Loucy (cell line): ENCODE measurements at regions not wholly inside any gene's neighbourhood (a gene's known extent, or its start where the extent isn't known, plus 50 kb on each side); places are given as distances from the start of the nearest gene placed in this dataset.

Experiments used
- H2AFZ ChIP-seq: fragments of 200-600 bp; sonication (generic); 2 replicates; pipeline ENCODE4 v1.6.0; 2016; ENCODE audit warnings: antibody characterized with exemption, mild to moderate bottlenecking, low read length, moderate library complexity
- H3F3A ChIP-seq: fragments of 200-600 bp; 2 replicates; pipeline ENCODE4 v1.6.0; 2016; ENCODE audit warnings: antibody characterized with exemption, low read depth, mild to moderate bottlenecking
- H3K27me3 ChIP-seq: fragments of 200-600 bp; sonication (generic); 2 replicates; pipeline ENCODE4 v1.6.1; 2014; ENCODE audit warnings: low read length, mild to moderate bottlenecking; ENCODE audit not compliant: insufficient read depth, poor library complexity, severe bottlenecking
- H3K36me3 ChIP-seq: fragments of 200-600 bp; sonication (generic); 2 replicates; pipeline ENCODE4 v1.6.1; 2016; ENCODE audit warnings: low read length; ENCODE audit not compliant: insufficient read depth
- H3K4me1 ChIP-seq: fragments of 200-600 bp; sonication (generic); 2 replicates; pipeline ENCODE4 v1.5.1; 2014; ENCODE audit warnings: low read length, mild to moderate bottlenecking; ENCODE audit not compliant: insufficient read depth, poor library complexity, severe bottlenecking
- H3K4me2 ChIP-seq: fragments of 200-600 bp; sonication (generic); 2 replicates; pipeline ENCODE4 v1.6.0; 2014; ENCODE audit warnings: antibody characterized with exemption, low read length, low read depth, mild to moderate bottlenecking; ENCODE audit not compliant: poor library complexity, severe bottlenecking
- H3K4me3 ChIP-seq: fragments of 200-600 bp; sonication (generic); 2 replicates; pipeline ENCODE4 v1.5.1; 2014; ENCODE audit warnings: low read length, mild to moderate bottlenecking, mixed read lengths; ENCODE audit not compliant: poor library complexity, severe bottlenecking
- H3K79me2 ChIP-seq: fragments of 200-600 bp; sonication (generic); 2 replicates; pipeline ENCODE4 v1.6.1; 2014; ENCODE audit warnings: low read length; ENCODE audit not compliant: insufficient read depth
- H3K9ac ChIP-seq: fragments of 200-600 bp; sonication (generic); 2 replicates; pipeline ENCODE4 v1.6.0; 2014; ENCODE audit warnings: mild to moderate bottlenecking, low read depth, low read length, moderate library complexity; ENCODE audit not compliant: poor library complexity, severe bottlenecking
- H3K9me2 ChIP-seq: fragments of 200-600 bp; sonication (generic); replicated peaks from 2 replicates; pipeline ENCODE4 v1.6.1; 2016; ENCODE audit warnings: low read depth, low read length, mixed read lengths
- H3K9me3 ChIP-seq: fragments of 200-600 bp; sonication (generic); 2 replicates; pipeline ENCODE4 v1.6.1; 2014; ENCODE audit warnings: mild to moderate bottlenecking, antibody characterized with exemption, low read length, low read depth; ENCODE audit not compliant: insufficient read depth
- H4K20me1 ChIP-seq: fragments of 200-600 bp; sonication (generic); 2 replicates; pipeline ENCODE4 v1.6.0; 2014; ENCODE audit warnings: antibody characterized with exemption, low read length, mild to moderate bottlenecking; ENCODE audit not compliant: insufficient read depth, poor library complexity, severe bottlenecking
- EZH2phosphoT487 ChIP-seq: fragments of 200-600 bp; IDR thresholded peaks from 2 replicates; pipeline ENCODE4 v1.6.1; 2018; ENCODE audit warnings: antibody characterized with exemption, mild to moderate bottlenecking, moderate library complexity, borderline replicate concordance
- TF ChIP-seq, protein P1 (sequence below): fragments of 200-600 bp; sonication (generic); conservative IDR thresholded peaks from 2 replicates; pipeline ENCODE4 v1.5.1; 2014; ENCODE audit warnings: mild to moderate bottlenecking, antibody characterized with exemption, low read length

DNA sequence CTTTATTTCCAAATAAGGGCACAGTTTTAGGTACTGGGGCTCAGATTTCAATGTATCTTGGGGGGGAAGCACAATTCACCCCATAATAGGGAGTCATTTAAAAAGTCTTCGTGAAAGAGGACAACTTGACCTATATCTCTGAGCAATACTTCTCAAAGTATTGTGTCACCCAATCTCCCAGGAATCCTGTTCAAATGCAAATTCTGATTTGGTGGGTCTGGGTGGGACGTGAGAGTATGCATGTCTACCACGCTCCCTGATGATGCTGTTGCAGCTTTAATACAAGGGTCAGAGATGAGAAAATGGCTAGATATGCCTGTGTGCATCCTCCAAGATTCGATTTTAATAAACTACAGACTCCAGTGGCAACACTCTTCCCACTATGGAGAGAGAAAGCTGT, 514.8 kb downstream of the BCOR start:
- peaks cover 11% of the 10 kb centered on the region for H3K4me1 ChIP-seq
- H2AFZ ChIP-seq = no peak overlapping the region
- TF ChIP-seq EZH2phosphoT487 = no peak
- TF ChIP-seq, protein P1, sequence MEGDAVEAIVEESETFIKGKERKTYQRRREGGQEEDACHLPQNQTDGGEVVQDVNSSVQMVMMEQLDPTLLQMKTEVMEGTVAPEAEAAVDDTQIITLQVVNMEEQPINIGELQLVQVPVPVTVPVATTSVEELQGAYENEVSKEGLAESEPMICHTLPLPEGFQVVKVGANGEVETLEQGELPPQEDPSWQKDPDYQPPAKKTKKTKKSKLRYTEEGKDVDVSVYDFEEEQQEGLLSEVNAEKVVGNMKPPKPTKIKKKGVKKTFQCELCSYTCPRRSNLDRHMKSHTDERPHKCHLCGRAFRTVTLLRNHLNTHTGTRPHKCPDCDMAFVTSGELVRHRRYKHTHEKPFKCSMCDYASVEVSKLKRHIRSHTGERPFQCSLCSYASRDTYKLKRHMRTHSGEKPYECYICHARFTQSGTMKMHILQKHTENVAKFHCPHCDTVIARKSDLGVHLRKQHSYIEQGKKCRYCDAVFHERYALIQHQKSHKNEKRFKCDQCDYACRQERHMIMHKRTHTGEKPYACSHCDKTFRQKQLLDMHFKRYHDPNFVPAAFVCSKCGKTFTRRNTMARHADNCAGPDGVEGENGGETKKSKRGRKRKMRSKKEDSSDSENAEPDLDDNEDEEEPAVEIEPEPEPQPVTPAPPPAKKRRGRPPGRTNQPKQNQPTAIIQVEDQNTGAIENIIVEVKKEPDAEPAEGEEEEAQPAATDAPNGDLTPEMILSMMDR = no peak
- no peaks in the 10 kb centered on the region for H3F3A ChIP-seq
- no peaks in the 10 kb centered on the region for H3K79me2 ChIP-seq
- no peaks in the 10 kb centered on the region for H3K9me2 ChIP-seq
- H3K36me3 ChIP-seq = no peaks in the 10 kb centered on the region
- no peak overlapping the region for H3K4me2 ChIP-seq
- no peak overlapping the region for H3K4me3 ChIP-seq
- no peaks in the 10 kb centered on the region for H4K20me1 ChIP-seq
- H3K9ac ChIP-seq = no peak overlapping the region
- H3K27me3 ChIP-seq = no peaks in the 10 kb centered on the region
- no peaks in the 10 kb centered on the region for H3K9me3 ChIP-seq

DNA sequence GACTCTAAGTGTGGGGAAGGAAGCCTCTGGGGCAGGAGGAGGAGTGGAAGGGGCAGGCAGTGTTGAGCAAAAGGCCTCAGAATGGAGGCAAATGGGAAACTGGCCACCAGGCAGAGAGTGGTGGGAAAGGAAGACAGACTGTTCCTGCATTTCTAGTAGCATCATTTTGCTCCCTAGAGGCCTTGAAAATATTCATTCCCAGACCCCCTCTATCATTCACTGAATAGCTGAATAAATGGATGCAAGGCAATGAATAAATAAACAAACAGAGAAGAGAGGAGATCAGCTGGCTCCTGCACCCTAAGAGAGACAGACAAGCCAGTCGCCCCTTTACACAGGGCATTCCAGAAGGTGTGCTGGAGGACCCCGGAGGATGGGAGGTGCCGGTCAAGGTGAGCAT, 511.9 kb downstream of the BCOR start:
- H3K4me2 ChIP-seq = no peak overlapping the region
- no peaks in the 10 kb centered on the region for H3K79me2 ChIP-seq
- no peaks in the 10 kb centered on the region for H3F3A ChIP-seq
- no peaks in the 10 kb centered on the region for H3K36me3 ChIP-seq
- H4K20me1 ChIP-seq = no peaks in the 10 kb centered on the region
- no peaks in the 10 kb centered on the region for H3K27me3 ChIP-seq
- no peaks in the 10 kb centered on the region for H3K9me2 ChIP-seq
- no peak overlapping the region for H2AFZ ChIP-seq
- no peaks in the 10 kb centered on the region for H3K4me1 ChIP-seq
- H3K9ac ChIP-seq = no peak overlapping the region
- H3K4me3 ChIP-seq = no peak overlapping the region
- TF ChIP-seq EZH2phosphoT487 = no peak
- TF ChIP-seq, protein P1 = no peak
- H3K9me3 ChIP-seq = no peaks in the 10 kb centered on the region

DNA sequence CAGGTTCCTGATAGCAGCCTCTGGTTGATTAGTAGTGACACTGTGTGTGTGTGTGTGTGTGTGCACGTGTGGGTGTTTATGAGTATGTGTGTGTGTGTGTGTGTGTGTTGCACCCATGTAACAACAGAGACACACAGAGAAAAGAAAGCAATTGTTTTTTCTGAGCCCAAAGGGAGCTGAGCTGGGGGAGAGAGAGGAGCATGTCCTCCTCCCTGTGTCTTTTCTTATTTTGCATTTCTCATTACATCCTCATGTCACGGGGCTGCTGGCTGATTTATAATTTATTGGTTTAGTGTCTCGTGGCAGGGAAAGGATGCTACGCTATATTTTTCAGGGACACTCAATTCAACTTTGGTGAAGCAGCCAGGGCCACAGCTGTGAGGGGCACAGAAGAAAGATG, 511.4 kb downstream of the BCOR start:
- Histone ChIP-seq H2AFZ (no peak overlapping the region), H3K36me3 (no peaks in the 10 kb centered on the region), H3K79me2 (no peaks in the 10 kb centered on the region), H3K9ac (no peak overlapping the region), H3F3A (no peaks in the 10 kb centered on the region), H3K9me3 (no peaks in the 10 kb centered on the region), H3K4me2 (no peak overlapping the region), H3K4me1 (no peaks in the 10 kb centered on the region), H3K4me3 (no peak overlapping the region), H3K9me2 (no peaks in the 10 kb centered on the region), H3K27me3 (no peaks in the 10 kb centered on the region), H4K20me1 (no peaks in the 10 kb centered on the region)
- TF ChIP-seq, protein P1 = no peak
- no peak for TF ChIP-seq EZH2phosphoT487
